Neural cell (in vitro differentiated cells): ENCODE measurements at regions not wholly inside any gene's neighbourhood (a gene's known extent, or its start where the extent isn't known, plus 50 kb on each side); places are given as distances from the start of the nearest gene placed in this dataset.

ENCODE experiments used
- H2AFZ ChIP-seq: fragments of 200-600, 300-800 bp; sonication (generic), shearing (Covaris generic); 2 replicates; pipeline ENCODE4 v1.6.0; 2014; ENCODE audit warnings: low read depth, mild to moderate bottlenecking, antibody characterized with exemption, low read length, moderate library complexity
- H3F3A ChIP-seq: fragments of 200-600 bp; shearing (Covaris generic); 2 replicates; pipeline ENCODE4 v1.6.1; 2016; ENCODE audit warnings: mild to moderate bottlenecking, moderate library complexity, mixed read lengths, antibody characterized with exemption, low read length; ENCODE audit not compliant: insufficient read depth, poor library complexity, severe bottlenecking
- H3K27ac ChIP-seq: fragments of 200-600, 300-800 bp; sonication (generic), shearing (Covaris generic); 2 replicates; pipeline ENCODE4 v1.5.1; 2014; ENCODE audit warnings: mild to moderate bottlenecking, low read length, moderate library complexity
- H3K27me3 ChIP-seq: fragments of 300-800, 200-600 bp; sonication (generic), shearing (Covaris generic); 2 replicates; pipeline ENCODE4 v1.6.0; 2014; ENCODE audit warnings: mild to moderate bottlenecking, low read depth, low read length, moderate library complexity; ENCODE audit not compliant: insufficient read depth
- H3K36me3 ChIP-seq: fragments of 300-800, 200-600 bp; sonication (generic), shearing (Covaris generic); 2 replicates; pipeline ENCODE4 v1.5.1; 2014; ENCODE audit warnings: mild to moderate bottlenecking, antibody characterized with exemption, low read length, moderate library complexity; ENCODE audit not compliant: insufficient read depth
- H3K4me2 ChIP-seq: fragments of 300-800, 200-600 bp; sonication (generic), shearing (Covaris generic); 2 replicates; pipeline ENCODE4 v1.6.0; 2014; ENCODE audit warnings: mild to moderate bottlenecking, low read length
- H3K4me3 ChIP-seq: fragments of 300-800, 200-600 bp; sonication (generic), shearing (Covaris generic); 2 replicates; pipeline ENCODE4 v1.5.1; 2014; ENCODE audit warnings: mild to moderate bottlenecking, low read length, moderate library complexity
- H3K79me2 ChIP-seq: fragments of 200-600 bp; shearing (Covaris generic); replicated peaks from 2 replicates; pipeline ENCODE4 v1.6.0; 2014; ENCODE audit warnings: mild to moderate bottlenecking, low read length, moderate library complexity; ENCODE audit not compliant: insufficient read depth
- H3K9ac ChIP-seq: fragments of 300-800, 200-600 bp; sonication (generic), shearing (Covaris generic); 2 replicates; pipeline ENCODE4 v1.6.1; 2016; ENCODE audit warnings: mild to moderate bottlenecking, low read length, mixed read lengths
- H3K9me2 ChIP-seq: fragments of 200-600 bp; shearing (Covaris generic); 2 replicates; pipeline ENCODE4 v1.6.1; 2016; ENCODE audit warnings: mild to moderate bottlenecking, low read length, mixed read lengths; ENCODE audit not compliant: insufficient read depth
- H3K9me3 ChIP-seq: fragments of 200-600, 300-800 bp; sonication (generic), shearing (Covaris generic); 2 replicates; pipeline ENCODE4 v1.6.1; 2016; ENCODE audit warnings: mild to moderate bottlenecking, mixed run types, low read length, moderate library complexity, mixed read lengths
- H4K20me1 ChIP-seq: fragments of 200-600 bp; shearing (Covaris generic); 2 replicates; pipeline ENCODE4 v1.6.1; 2016; ENCODE audit warnings: mild to moderate bottlenecking, mixed run types; ENCODE audit not compliant: insufficient read depth
- CTCF ChIP-seq: fragments of 450-650 bp; IDR thresholded peaks from 2 replicates; pipeline ENCODE4 v1.5.1; 2014; ENCODE audit warnings: antibody characterized with exemption, mild to moderate bottlenecking, moderate library complexity; ENCODE audit not compliant: poor library complexity, severe bottlenecking
- EP300 ChIP-seq: fragments of 450-650 bp; conservative IDR thresholded peaks from 2 replicates; pipeline ENCODE4 v1.6.1; 2014; ENCODE audit warnings: antibody characterized with exemption, mild to moderate bottlenecking, moderate library complexity; ENCODE audit not compliant: poor library complexity, severe bottlenecking
- EZH2 ChIP-seq: fragments of 200-600, 300-800 bp; shearing (Covaris generic), sonication (generic); IDR thresholded peaks from 2 replicates; pipeline ENCODE4 v1.6.1; 2014; ENCODE audit warnings: antibody characterized with exemption, low read length, borderline replicate concordance, mild to moderate bottlenecking; ENCODE audit not compliant: insufficient read depth, poor library complexity, severe bottlenecking
- MXI1 ChIP-seq: fragments of 450-650 bp; conservative IDR thresholded peaks from 2 replicates; pipeline ENCODE4 v1.6.1; 2014; ENCODE audit warnings: antibody characterized with exemption, mild to moderate bottlenecking; ENCODE audit not compliant: poor library complexity, severe bottlenecking
- POLR2AphosphoS5 ChIP-seq: IDR thresholded peaks from 2 replicates; pipeline ENCODE4 v1.6.1; 2012
- RAD21 ChIP-seq: fragments of 450-650 bp; conservative IDR thresholded peaks from 2 replicates; pipeline ENCODE4 v1.6.1; 2014; ENCODE audit warnings: antibody characterized with exemption, mild to moderate bottlenecking, moderate library complexity
- SMC3 ChIP-seq: fragments of 450-650 bp; conservative IDR thresholded peaks from 2 replicates; pipeline ENCODE4 v1.6.1; 2014; ENCODE audit warnings: antibody characterized with exemption, mild to moderate bottlenecking, moderate library complexity; ENCODE audit not compliant: poor library complexity
- TAF1 ChIP-seq: IDR thresholded peaks from 2 replicates; pipeline ENCODE4 v1.6.1; 2012; ENCODE audit warnings: low read depth
- TF ChIP-seq, protein P1 (sequence below): IDR thresholded peaks from 2 replicates; pipeline ENCODE4 v1.6.1; 2012; ENCODE audit warnings: borderline replicate concordance

DNA sequence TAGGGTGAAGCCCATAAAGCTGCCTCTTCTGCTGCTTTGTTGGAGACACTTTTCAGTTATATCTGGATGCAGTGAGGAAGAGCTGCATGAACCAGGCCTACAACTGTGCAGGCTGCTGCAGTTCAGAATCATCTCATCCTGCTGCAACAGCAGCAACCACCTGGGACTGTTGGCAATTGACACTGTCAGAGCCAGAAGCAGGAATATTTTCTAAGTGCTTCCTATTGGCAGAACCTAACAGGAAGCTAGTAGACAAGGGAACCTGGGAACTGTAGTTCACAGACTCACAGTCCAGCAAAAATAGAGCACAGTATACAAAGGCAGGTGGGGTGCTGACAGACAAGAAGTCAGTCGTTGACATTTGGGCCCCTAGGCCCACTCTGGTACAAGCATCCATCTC, 452.9 kb upstream of the SPRED2 start:
- Histone ChIP-seq H3K9me3 (no peaks in the 10 kb centered on the region), H3K79me2 (no peaks in the 10 kb centered on the region), H3K36me3 (no peaks in the 10 kb centered on the region), H3K27me3 (no peaks in the 10 kb centered on the region), H3K27ac (peak overlapping the region; percentile 61), H3K9me2 (no peaks in the 10 kb centered on the region), H3K9ac (no peak overlapping the region), H3F3A (no peaks in the 10 kb centered on the region), H4K20me1 (no peaks in the 10 kb centered on the region), H3K4me3 (peak overlapping the region; percentile 17), H3K4me2 (peak overlapping the region; percentile 33), H2AFZ (peak overlapping the region; percentile 2)
- TF ChIP-seq SMC3 (no peak), RAD21 (peak; percentile 28), MXI1 (no peak), POLR2AphosphoS5 (peak; percentile 60), EZH2 (no peak), CTCF (no peak), TAF1 (no peak), EP300 (peak; percentile 69)
- TF ChIP-seq, protein P1, sequence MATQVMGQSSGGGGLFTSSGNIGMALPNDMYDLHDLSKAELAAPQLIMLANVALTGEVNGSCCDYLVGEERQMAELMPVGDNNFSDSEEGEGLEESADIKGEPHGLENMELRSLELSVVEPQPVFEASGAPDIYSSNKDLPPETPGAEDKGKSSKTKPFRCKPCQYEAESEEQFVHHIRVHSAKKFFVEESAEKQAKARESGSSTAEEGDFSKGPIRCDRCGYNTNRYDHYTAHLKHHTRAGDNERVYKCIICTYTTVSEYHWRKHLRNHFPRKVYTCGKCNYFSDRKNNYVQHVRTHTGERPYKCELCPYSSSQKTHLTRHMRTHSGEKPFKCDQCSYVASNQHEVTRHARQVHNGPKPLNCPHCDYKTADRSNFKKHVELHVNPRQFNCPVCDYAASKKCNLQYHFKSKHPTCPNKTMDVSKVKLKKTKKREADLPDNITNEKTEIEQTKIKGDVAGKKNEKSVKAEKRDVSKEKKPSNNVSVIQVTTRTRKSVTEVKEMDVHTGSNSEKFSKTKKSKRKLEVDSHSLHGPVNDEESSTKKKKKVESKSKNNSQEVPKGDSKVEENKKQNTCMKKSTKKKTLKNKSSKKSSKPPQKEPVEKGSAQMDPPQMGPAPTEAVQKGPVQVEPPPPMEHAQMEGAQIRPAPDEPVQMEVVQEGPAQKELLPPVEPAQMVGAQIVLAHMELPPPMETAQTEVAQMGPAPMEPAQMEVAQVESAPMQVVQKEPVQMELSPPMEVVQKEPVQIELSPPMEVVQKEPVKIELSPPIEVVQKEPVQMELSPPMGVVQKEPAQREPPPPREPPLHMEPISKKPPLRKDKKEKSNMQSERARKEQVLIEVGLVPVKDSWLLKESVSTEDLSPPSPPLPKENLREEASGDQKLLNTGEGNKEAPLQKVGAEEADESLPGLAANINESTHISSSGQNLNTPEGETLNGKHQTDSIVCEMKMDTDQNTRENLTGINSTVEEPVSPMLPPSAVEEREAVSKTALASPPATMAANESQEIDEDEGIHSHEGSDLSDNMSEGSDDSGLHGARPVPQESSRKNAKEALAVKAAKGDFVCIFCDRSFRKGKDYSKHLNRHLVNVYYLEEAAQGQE, result peak; percentile 43

DNA sequence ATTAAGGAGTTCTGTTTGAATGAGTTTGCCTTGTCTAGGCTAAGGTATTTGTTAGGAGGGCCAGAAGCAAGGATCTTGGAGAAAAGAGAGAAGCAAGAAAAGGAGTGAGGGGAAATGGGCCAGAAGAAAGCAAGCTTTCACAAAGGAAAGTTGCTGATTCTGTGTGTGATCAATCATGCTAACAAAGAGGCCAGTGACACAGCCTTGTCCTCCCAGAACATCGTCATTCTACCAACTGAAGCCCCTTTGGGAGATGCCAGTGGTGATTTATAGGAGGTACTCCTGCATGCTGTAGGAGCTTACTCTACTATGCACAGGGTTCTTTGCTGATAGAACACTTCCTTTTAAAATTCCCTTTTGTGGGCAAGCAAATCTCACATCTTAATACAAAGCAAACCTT, 449.2 kb upstream of the SPRED2 start:
- no peak overlapping the region for H3K27ac ChIP-seq
- no peaks in the 10 kb centered on the region for H3K27me3 ChIP-seq
- TF ChIP-seq MXI1, result no peak
- TF ChIP-seq EP300, result no peak
- TF ChIP-seq TAF1, result no peak
- TF ChIP-seq, protein P1, result no peak
- no peak for TF ChIP-seq POLR2AphosphoS5
- no peak for TF ChIP-seq CTCF
- TF ChIP-seq SMC3, result no peak
- no peak for TF ChIP-seq EZH2
- TF ChIP-seq RAD21, result no peak

More for the DNA sequence above, 449.2 kb upstream of the SPRED2 start:
- Histone ChIP-seq H3F3A (no peaks in the 10 kb centered on the region), H3K9me2 (no peaks in the 10 kb centered on the region), H3K4me3 (no peak overlapping the region), H3K9me3 (no peaks in the 10 kb centered on the region), H3K9ac (no peak overlapping the region), H2AFZ (no peak overlapping the region), H3K79me2 (no peaks in the 10 kb centered on the region), H3K36me3 (no peaks in the 10 kb centered on the region), H3K4me2 (no peak overlapping the region), H4K20me1 (no peaks in the 10 kb centered on the region)
